Limb (tissue), 2 donors: ENCODE measurements at regions not wholly inside any gene's neighbourhood (a gene's known extent, or its start where the extent isn't known, plus 50 kb on each side); places are given as distances from the start of the nearest gene placed in this dataset.

Experiments
- DNase-seq, 2 donors: peaks; one replicate each; pipeline ENCODE4 v3.0.0-alpha.2; 2016; ENCODE audit errors: extremely low spot score in 2 of 2

DNA sequence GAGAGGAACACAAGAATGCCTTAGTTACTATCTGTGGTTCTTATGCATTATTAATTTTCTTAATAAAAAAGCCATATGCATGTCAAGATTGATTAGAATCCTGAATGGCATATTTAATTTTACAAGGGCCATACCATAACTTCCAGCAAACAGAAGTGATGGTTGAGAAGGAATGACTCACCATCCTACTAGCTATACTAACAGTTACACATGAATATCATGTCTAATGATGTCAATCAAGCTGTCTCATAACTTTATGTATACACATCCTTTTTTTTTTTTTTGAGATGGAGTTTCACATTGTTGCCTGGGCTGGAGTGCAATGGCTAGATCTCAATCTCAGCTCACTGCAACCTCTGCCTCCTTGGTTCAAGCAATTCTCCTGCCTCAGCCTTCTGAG is 1123.9 kb downstream of the NLGN4Y start:
- DNase-seq: no peak

DNA sequence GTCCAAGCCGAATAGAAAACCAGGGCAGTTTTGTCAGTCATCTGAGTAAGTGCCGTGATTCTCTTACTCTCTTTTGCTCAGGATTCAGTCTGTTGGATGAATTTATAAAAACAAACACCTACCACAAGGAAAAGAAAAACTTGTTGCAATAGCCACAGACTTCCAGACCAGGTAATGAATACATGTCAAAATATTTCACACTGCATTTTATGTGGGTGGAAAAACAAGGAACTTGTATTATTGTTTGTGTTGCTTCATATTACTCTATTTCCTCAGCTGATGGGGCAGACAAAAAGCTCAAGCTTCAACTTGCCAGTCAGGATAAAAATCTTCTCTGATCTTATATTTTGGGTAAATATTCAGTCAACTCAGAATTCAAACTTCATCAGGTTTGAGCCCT is 1125.7 kb downstream of the NLGN4Y start:
- no peak for DNase-seq

GRCh38 chrY:15688531-15688930 is 1164.2 kb downstream of the NLGN4Y start:
- DNase-seq: no peak

GRCh38 chrY:15689994-15690393 is 1165.7 kb downstream of the NLGN4Y start:
- DNase-seq: no peak

GRCh38 chrY:15702131-15702530 is 1177.8 kb downstream of the NLGN4Y start:
- DNase-seq: no peak

DNA sequence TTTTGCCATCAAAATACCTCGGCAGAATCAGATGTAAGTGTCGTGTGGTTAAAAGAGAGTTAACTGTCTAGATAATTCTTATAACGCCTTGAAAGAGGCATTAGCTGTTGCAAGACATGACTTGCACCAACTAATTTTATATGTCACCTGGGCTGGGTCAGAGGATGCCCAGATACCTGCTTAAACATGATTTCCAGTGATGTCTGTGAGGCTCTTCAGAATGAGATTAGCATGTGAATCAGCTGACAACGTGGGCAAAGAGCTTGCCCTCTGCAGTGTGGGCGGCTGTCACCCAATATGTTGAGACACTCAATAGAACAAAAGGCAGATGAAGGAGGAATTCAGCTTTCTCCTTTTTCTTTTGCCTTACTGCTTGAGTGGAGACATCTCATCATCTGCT is 1180.6 kb downstream of the NLGN4Y start:
- no peak for DNase-seq

- no peak for DNase-seq
Observed at GRCh38 chrY:15749533-15750433, 1225.5 kb downstream of the NLGN4Y start.

GRCh38 chrY:15751001-15751400 is 1226.7 kb downstream of the NLGN4Y start:
- DNase-seq: no peak

DNA sequence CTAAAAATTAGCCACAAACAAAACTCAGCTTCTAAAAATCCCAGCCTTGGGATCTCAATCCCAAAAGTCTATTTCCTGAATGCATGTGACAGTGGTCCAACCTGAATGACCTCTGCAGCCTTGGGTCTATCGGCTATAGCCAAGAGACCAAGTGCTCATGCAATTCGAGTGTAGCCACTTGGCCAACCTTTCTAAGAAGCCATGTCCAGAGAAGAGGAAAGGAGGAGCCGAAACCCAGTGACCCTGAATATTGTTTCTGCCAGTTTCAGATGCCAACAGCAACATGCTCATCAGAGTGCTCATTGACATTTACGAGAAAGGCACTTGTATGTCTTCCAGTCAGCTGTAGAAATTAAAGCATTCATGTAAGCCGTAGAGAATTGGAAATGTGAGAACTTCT is 1231.9 kb downstream of the NLGN4Y start:
- no peak for DNase-seq

- no peak for DNase-seq
Observed at GRCh38 chrY:15773579-15773978, 1249.2 kb downstream of the NLGN4Y start.

DNA sequence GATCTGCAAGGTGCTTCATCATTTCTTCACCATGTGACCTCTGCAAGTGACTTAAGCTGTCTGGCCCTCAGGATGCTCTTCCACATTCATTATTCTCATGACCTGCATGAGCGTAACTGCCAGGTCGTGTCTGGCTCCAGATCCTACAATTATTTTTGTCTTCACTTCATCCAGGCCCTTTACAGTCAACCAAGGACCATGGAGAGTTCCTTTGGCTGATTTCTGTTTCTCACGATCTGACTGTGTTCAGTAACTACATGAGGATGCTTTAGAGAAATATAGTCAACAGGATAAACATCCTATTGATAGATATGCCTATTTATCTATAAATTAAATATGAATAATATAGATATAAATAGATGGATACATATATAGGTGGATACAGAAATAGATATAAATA is 1251.6 kb downstream of the NLGN4Y start:
- DNase-seq: no peak

GRCh38 chrY:15779891-15780290 is 1255.6 kb downstream of the NLGN4Y start:
- no peak for DNase-seq

GRCh38 chrY:15800021-15800420 is 1275.7 kb downstream of the NLGN4Y start:
- no peak for DNase-seq

- no peak for DNase-seq
Observed at GRCh38 chrY:15805985-15806384, 1281.7 kb downstream of the NLGN4Y start.

- DNase-seq: no peak
Observed at GRCh38 chrY:15814241-15814640, 1289.9 kb downstream of the NLGN4Y start.
